ENCODE measurements at regions not wholly inside any gene's neighbourhood (a gene's known extent, or its start where the extent isn't known, plus 50 kb on each side); places are given as distances from the start of the nearest gene placed in this dataset.

DNA sequence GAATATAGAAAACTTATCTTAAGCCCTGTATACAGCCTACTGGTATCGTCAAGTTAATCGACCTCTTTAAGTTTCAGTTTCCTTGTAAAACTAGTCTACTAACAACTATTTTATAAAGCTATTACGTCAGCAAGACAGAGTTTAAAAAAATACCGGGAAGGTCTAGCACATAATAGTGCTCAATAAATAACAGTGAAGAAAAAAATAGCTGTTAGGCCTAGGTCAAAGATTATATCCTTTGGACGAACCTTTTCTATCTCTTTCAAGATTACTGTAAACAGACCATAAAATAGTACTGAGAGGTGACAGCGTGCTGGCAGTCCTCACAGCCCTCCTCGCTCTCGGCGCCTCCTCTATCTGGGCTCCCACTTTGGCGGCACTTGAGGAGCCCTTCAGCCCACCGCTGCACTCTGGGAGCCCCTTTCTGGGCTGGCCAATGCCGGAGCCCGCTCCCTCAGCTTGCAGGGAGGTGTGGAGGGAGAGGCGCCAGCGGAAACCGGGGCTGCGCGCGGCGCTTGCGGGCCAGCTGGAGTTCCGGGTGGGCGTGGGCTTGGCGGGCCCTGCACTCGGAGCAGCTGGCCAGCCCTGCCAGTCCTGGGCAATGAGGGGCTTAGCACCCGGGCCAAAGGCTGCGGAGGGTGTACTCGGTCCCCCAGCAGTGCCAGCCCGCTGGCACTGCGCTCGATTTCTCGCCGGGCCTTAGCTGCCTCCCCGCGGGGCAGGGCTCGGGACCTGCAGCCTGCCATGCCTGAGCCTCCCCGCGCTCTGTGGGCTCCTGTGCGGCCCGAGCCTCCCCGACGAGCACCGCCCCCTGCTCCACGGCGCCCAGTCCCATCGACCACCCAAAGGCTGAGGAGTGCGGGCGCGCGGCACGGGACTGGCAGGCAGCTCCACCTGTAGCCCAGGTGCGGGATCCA lies 119.1 kb upstream of the HSF2 start (continued):
- TF ChIP-seq, protein P1, sequence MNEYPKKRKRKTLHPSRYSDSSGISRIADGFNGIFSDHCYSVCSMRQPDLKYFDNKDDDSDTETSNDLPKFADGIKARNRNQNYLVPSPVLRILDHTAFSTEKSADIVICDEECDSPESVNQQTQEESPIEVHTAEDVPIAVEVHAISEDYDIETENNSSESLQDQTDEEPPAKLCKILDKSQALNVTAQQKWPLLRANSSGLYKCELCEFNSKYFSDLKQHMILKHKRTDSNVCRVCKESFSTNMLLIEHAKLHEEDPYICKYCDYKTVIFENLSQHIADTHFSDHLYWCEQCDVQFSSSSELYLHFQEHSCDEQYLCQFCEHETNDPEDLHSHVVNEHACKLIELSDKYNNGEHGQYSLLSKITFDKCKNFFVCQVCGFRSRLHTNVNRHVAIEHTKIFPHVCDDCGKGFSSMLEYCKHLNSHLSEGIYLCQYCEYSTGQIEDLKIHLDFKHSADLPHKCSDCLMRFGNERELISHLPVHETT (CRISPR knock-in tag; conservative IDR thresholded peaks at IDR 0.05 in 1 of 2, IDR thresholded peaks at IDR 0.05 in 1 of 2) = 0 out of 4 replicates have a peak, but pooled peaks of 1 of the 2 experiments have one; percentile 26
- peak; percentile 57 for TF ChIP-seq ZFX (CRISPR knock-in tag; IDR thresholded peaks at IDR 0.05)
- peak; percentile 69 for TF ChIP-seq ZBTB8A (IDR thresholded peaks at IDR 0.05; ENCODE audit: partially characterized antibody)

DNA sequence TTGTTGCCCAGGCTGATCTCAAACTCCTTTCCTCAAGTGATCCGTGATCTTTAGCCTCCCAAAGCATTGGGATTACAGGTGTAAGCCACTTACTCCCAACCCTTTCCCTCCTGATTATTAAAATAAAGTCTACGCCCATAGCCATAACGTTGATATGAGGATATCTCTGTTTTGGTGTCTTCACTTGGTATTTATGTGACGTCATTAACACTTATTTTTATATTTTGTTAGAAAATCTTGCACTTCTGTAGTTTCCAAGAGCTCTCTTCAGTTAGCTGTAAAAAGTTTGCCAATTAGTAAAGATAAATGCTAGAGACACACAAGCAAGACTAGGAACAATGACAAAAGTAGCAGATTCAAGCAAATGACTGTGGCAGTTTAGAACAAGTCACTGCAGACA lies 115.6 kb upstream of the HSF2 start:
- BruUV-seq (replicated peaks) = no TSS peak
- in situ Hi-C loops (cut with MboI) = no loop called here
- no peak overlapping the region for H3K9ac ChIP-seq (ENCODE audit: insufficient read depth in 1 of 2, low read depth in 2 of 2, low read length in 2 of 2)
- CTCF ChIA-PET (ENCODE audit: low intra/inter-chr PET ratio) = no interaction called here
- 13% methylated on average over 4 of the region's 4 CpGs for WGBS (ENCODE audit: insufficient coverage, low coverage, missing lambda C conversion rate)
- H3K9me3 ChIP-seq (replicated peaks; ENCODE audit: control insufficient read depth, insufficient read depth, low read depth, low read length) = 0 out of 2 replicates have a peak, but pooled peaks cover 2% of the 10 kb centered on the region
- POLR2A ChIA-PET = no interaction called here
- H4K20me1 ChIP-seq (replicated peaks; ENCODE audit: control insufficient read depth, insufficient read depth, low read length) = no peaks in the 10 kb centered on the region
- no peaks in the 10 kb centered on the region for H3K9me1 ChIP-seq (ENCODE audit: control insufficient read depth, insufficient read depth, low read length)
- TF ChIP-seq LARP7 (IDR thresholded peaks at IDR 0.05) (no peak), ATF1 (CRISPR knock-in tag; IDR thresholded peaks at IDR 0.05) (no peak), ATF1 (tag; IDR thresholded peaks at IDR 0.05) (peak; percentile 50)
- no peak for FAIRE-seq
- ATAC-seq = no peak
- no peak for DNase-seq (ENCODE audit: extremely low read depth in 1 of 4, low spot score in 3 of 4)
- no peaks in the 10 kb centered on the region for H3K27me3 ChIP-seq (ENCODE audit: control insufficient read depth in 2 of 2, insufficient read depth in 2 of 2, low read length in 2 of 2)
- H3K4me3 ChIP-seq = no peak overlapping the region
- intact Hi-C loops (cut with micrococcal nuclease) = no loop called here
- H3K36me3 ChIP-seq (ENCODE audit: control insufficient read depth, insufficient read depth, low read length) = no peaks in the 10 kb centered on the region
- H3K4me1 ChIP-seq (replicated peaks in 1 of 2; ENCODE audit: control insufficient read depth in 2 of 2, insufficient read depth in 2 of 2, low read length in 2 of 2) = peaks cover 0 to 8% of the 10 kb centered on the region in 2 experiments; a peak in 1 of 5 replicates
- H3K79me2 ChIP-seq (ENCODE audit: control insufficient read depth, insufficient read depth, low read length) = no peaks in the 10 kb centered on the region
- no peak overlapping the region for H3K27ac ChIP-seq (ENCODE audit: extremely low read depth, low read depth, low read length)
- H3K4me2 ChIP-seq (ENCODE audit: insufficient read depth, low read length) = no peak overlapping the region
- H2AFZ ChIP-seq (ENCODE audit: low read depth, low read length) = no peak overlapping the region

Data from K562 (cell line).